IPS DF 6.9 (cell line): ENCODE measurements at regions not wholly inside any gene's neighbourhood (a gene's known extent, or its start where the extent isn't known, plus 50 kb on each side); places are given as distances from the start of the nearest gene placed in this dataset.

ENCODE experiments used
- DNase-seq: peaks from one replicate; pipeline ENCODE4 v3.0.0-alpha.2; 2013; ENCODE audit warnings: low read depth, low spot score
- H3K27ac ChIP-seq: one replicate; pipeline ENCODE4 v1.5.1; 2013; ENCODE audit warnings: low read length, control low read depth
- H3K27me3 ChIP-seq: 2 replicates; pipeline ENCODE4 v1.6.1; 2013; ENCODE audit warnings: mild to moderate bottlenecking, low read length; ENCODE audit not compliant: control insufficient read depth, insufficient read depth
- H3K36me3 ChIP-seq: 2 replicates; pipeline ENCODE4 v1.6.1; 2013; ENCODE audit warnings: low read length; ENCODE audit not compliant: control insufficient read depth, insufficient read depth
- H3K4me1 ChIP-seq: 2 replicates; pipeline ENCODE4 v1.6.1; 2013; ENCODE audit warnings: low read length; ENCODE audit not compliant: control insufficient read depth, insufficient read depth
- H3K4me3 ChIP-seq: 2 replicates; pipeline ENCODE4 v1.5.1; 2013; ENCODE audit warnings: mild to moderate bottlenecking, low read length
- H3K9me3 ChIP-seq: 2 replicates; pipeline ENCODE4 v1.6.1; 2013; ENCODE audit warnings: low read length, inconsistent platforms; ENCODE audit not compliant: control insufficient read depth, insufficient read depth
- whole genome bisulfite sequencing: extraction: QIAGEN DNeasy Blood & Tissue Kit; methylation state at CpG from one replicate; pipeline ENCODE4 v1.1.7; 2013; ENCODE audit warnings: mixed read lengths, missing lambda C conversion rate; ENCODE audit not compliant: insufficient read length, insufficient coverage; 5-methylcytosine and 5-hydroxymethylcytosine counted together

GRCh38 chr10:100612601-100613595, 77.2 kb downstream of the HIF1AN start:
- no peaks in the 10 kb centered on the region for H3K27me3 ChIP-seq
- no peak for DNase-seq
- no peaks in the 10 kb centered on the region for H3K4me1 ChIP-seq
- H3K9me3 ChIP-seq = no peaks in the 10 kb centered on the region
- H3K4me3 ChIP-seq = no peak overlapping the region
- no peak overlapping the region for H3K27ac ChIP-seq
- H3K36me3 ChIP-seq = no peaks in the 10 kb centered on the region
- WGBS = no CpG with 5 or more reads among the region's 21 CpGs

DNA sequence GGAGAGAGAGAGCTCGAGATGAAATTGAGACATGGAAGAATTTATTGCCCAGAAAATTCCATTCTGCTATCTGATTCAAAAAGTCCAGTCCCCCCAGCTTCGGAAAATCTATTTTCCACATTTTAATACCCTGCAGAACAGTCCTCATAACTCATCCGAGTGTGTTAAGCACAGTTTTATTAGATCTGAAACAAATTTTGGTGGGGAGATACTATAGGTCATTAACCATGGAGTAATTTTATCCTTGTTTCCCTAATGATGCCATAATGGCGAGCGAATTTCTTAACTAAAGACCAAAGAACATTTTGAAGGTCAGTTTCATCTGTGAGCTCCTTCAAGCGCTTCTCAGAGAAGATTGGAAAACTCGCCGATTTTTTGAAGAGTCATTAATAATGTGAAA, 78.1 kb downstream of the HIF1AN start:
- DNase-seq = no peak
- Histone ChIP-seq H3K4me1 (no peaks in the 10 kb centered on the region), H3K9me3 (no peaks in the 10 kb centered on the region), H3K27me3 (no peaks in the 10 kb centered on the region), H3K4me3 (no peak overlapping the region), H3K27ac (no peak overlapping the region), H3K36me3 (no peaks in the 10 kb centered on the region)
- no CpG with 5 or more reads among the region's 8 CpGs for WGBS

GRCh38 chr10:100614429-100615095, 78.8 kb downstream of the HIF1AN start:
- no CpG with 5 or more reads among the region's 11 CpGs for WGBS
- H3K36me3 ChIP-seq = no peaks in the 10 kb centered on the region
- H3K27ac ChIP-seq = no peak overlapping the region
- no peak for DNase-seq
- no peaks in the 10 kb centered on the region for H3K27me3 ChIP-seq
- no peak overlapping the region for H3K4me3 ChIP-seq
- H3K9me3 ChIP-seq = no peaks in the 10 kb centered on the region
- H3K4me1 ChIP-seq = no peaks in the 10 kb centered on the region

- Histone ChIP-seq H3K9me3 (no peaks in the 10 kb centered on the region), H3K36me3 (no peaks in the 10 kb centered on the region), H3K4me3 (no peak overlapping the region), H3K4me1 (no peaks in the 10 kb centered on the region), H3K27ac (no peak overlapping the region), H3K27me3 (no peaks in the 10 kb centered on the region)
- DNase-seq = no peak
- no CpG with 5 or more reads among the region's 10 CpGs for WGBS
Observed at GRCh38 chr10:100615241-100615640, 79.5 kb downstream of the HIF1AN start.

GRCh38 chr10:100615908-100616307, 80.2 kb downstream of the HIF1AN start:
- WGBS = no CpG with 5 or more reads among the region's 5 CpGs
- Histone ChIP-seq H3K27ac (no peak overlapping the region), H3K4me1 (no peaks in the 10 kb centered on the region), H3K27me3 (no peaks in the 10 kb centered on the region), H3K9me3 (no peaks in the 10 kb centered on the region), H3K36me3 (no peaks in the 10 kb centered on the region), H3K4me3 (no peak overlapping the region)
- DNase-seq = no peak

GRCh38 chr10:100618091-100618615, 82.4 kb downstream of the HIF1AN start:
- no CpG with 5 or more reads among the region's 11 CpGs for WGBS
- no peaks in the 10 kb centered on the region for H3K4me1 ChIP-seq
- no peak overlapping the region for H3K4me3 ChIP-seq
- H3K36me3 ChIP-seq = no peaks in the 10 kb centered on the region
- H3K27me3 ChIP-seq = no peaks in the 10 kb centered on the region
- H3K9me3 ChIP-seq = no peaks in the 10 kb centered on the region
- no peak for DNase-seq
- no peak overlapping the region for H3K27ac ChIP-seq

GRCh38 chr10:100618632-100619255, 83.0 kb downstream of the HIF1AN start:
- H3K4me3 ChIP-seq = no peak overlapping the region
- H3K4me1 ChIP-seq = no peaks in the 10 kb centered on the region
- no CpG with 5 or more reads among the region's 5 CpGs for WGBS
- no peaks in the 10 kb centered on the region for H3K36me3 ChIP-seq
- no peak overlapping the region for H3K27ac ChIP-seq
- no peak for DNase-seq
- H3K9me3 ChIP-seq = no peaks in the 10 kb centered on the region
- H3K27me3 ChIP-seq = no peaks in the 10 kb centered on the region

DNA sequence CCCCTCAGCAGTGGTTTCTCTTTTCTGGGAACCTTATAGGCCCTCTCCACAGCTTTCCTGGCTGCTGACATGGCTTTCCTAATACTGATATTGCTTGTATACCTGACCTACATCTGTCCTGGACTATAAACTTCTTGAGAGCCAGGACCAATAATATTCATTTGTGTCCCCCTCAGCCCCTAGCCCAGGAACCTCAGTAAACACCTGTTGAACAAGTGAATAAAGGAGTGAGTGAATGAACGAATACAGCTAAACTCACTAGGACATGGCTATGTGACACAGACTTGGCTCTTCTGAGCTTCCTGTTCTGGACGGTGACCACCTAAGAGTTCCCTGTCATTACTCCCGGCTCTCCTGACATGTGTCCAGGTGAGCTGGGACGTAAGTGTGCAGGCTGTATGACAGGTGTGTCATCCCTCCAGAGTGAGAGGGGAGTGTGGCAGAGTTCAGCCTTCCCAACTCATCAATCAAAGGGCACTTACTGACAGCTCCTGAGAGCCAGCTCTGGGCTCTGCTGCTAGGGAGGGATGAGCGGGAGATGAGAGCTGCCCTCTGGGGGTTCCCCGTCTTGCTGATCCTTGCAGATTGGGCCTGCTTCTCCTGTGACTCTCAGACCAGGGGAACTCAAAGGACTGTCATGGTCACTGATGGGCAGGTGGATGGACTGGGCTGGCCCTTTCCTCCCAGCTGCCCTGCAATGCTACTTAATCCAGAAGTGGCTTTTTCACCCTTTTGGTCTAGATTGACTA, 84.5 kb downstream of the HIF1AN start:
- Histone ChIP-seq H3K9me3 (no peaks in the 10 kb centered on the region), H3K36me3 (no peaks in the 10 kb centered on the region), H3K27ac (no peak overlapping the region), H3K4me1 (0 out of 2 replicates have a peak, but pooled peaks cover 2% of the 10 kb centered on the region), H3K27me3 (no peaks in the 10 kb centered on the region), H3K4me3 (no peak overlapping the region)
- no peak for DNase-seq
- no CpG with 5 or more reads among the region's 6 CpGs for WGBS

DNA sequence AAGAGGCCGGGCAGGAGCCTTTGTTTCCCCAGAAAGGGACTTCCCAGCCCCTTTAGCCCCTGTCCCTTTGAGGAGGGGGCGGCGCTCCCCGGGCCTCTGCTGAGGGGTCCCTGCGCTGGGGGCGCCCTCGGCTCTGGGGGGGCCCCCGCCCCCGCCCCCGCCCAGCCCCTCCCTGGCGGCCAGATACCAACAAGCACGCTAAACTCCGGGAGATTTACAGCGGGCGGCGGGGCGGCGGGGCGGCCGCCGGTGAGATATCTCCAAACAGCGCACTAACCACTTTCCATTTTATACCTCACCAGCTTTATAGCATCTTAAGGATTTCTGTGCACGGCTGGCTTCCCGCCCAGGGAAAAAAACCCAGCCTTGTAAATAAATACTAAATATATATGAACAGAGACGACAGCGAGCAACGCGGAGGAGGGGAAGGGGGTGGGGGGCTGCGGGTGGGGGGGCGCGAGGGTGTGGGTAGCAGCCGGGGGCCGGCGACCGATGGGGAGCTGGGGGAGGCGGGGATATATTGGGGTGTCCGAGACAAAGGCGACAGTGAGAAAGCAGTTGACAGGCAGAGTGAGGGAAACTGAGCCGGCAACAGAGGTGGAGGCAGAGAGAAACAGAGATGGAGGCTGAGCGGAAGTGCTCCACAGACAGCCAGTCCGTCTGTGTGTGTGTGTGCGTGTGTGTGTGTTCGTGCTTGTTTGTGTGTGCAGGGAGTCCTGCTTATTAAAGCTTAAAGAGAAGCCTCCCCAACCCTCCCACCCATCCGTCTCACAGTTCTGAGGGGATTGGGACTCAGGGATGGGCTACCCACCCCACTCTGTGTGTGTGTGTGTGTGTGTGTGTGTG, 85.8 kb downstream of the HIF1AN start:
- whole genome bisulfite sequencing = no CpG with 5 or more reads among the region's 44 CpGs
- Histone ChIP-seq H3K27ac (no peak overlapping the region), H3K4me3 (no peak overlapping the region), H3K36me3 (no peaks in the 10 kb centered on the region), H3K9me3 (no peaks in the 10 kb centered on the region), H3K27me3 (no peaks in the 10 kb centered on the region), H3K4me1 (peaks cover 6% of the 10 kb centered on the region; the same call in 1 of the 2 replicates)
- no peak for DNase-seq
